ENCODE measurements at regions not wholly inside any gene's neighbourhood (a gene's known extent, or its start where the extent isn't known, plus 50 kb on each side); places are given as distances from the start of the nearest gene placed in this dataset.

- TF ChIP-seq CTCF (IDR thresholded peaks at IDR 0.05), result no peak
- TF ChIP-seq SMC3 (IDR thresholded peaks at IDR 0.05; ENCODE audit: low read depth, low read length), result no peak
- no peak for TF ChIP-seq RFX5 (IDR thresholded peaks at IDR 0.05; ENCODE audit: low read length)
- no peak for TF ChIP-seq USF2 (IDR thresholded peaks at IDR 0.05; ENCODE audit: borderline replicate concordance, low read depth, low read length)
- no peak for TF ChIP-seq POLR2AphosphoS5 (IDR thresholded peaks at IDR 0.05; ENCODE audit: low read depth, low read length)
- no peak for TF ChIP-seq EP300 (IDR thresholded peaks at IDR 0.05; ENCODE audit: borderline replicate concordance in 1 of 2, low read depth in 1 of 2, low read length in 1 of 2)
- TF ChIP-seq RAD21 (IDR thresholded peaks at IDR 0.05; ENCODE audit: low read length), result no peak
- TF ChIP-seq MAX (IDR thresholded peaks at IDR 0.05; ENCODE audit: low read depth), result no peak
- no peak for TF ChIP-seq REST (IDR thresholded peaks at IDR 0.05; ENCODE audit: low read depth, low read length)
- TF ChIP-seq GABPA (IDR thresholded peaks at IDR 0.05; ENCODE audit: low read depth), result no peak
These were observed 1096.1 kb downstream of the BCL11B start for GRCh38 chr14:98175881-98176280.

All from SK-N-SH (cell line).